Stimulated activated CD8-positive, alpha-beta memory T cell treated with anti-CD3 and anti-CD28 coated beads, Interleukin-15, amount 100 ng/mL, for 48 hours (primary cell): ENCODE measurements at regions not wholly inside any gene's neighbourhood (a gene's known extent, or its start where the extent isn't known, plus 50 kb on each side); places are given as distances from the start of the nearest gene placed in this dataset.
"Not testable (repeated sequence)": the region's sequence is repeated elsewhere in the genome, so short reads cannot be mapped to it uniquely, and the experiment has no call there.

Experiments
- DNase-seq, 2 donors: peaks; one replicate each; pipeline ENCODE4 v3.0.0-alpha.2; 2020; ENCODE audit warnings: low read depth in 2 of 2

- DNase-seq = no peak
Measured at GRCh38 chr10:34957531-34957930, 132.6 kb downstream of the CUL2 start.

- DNase-seq = no peak
Measured at GRCh38 chr10:34956756-34957155, 133.4 kb downstream of the CUL2 start.

GRCh38 chr10:34955391-34955790, 134.8 kb downstream of the CUL2 start:
- DNase-seq = no peak

GRCh38 chr10:34954142-34954541, 136.0 kb downstream of the CUL2 start:
- no peak for DNase-seq

GRCh38 chr10:34951263-34951887, 136.3 kb upstream of the PARD3 start:
- DNase-seq = peak; percentile 1 to 30

- DNase-seq = not testable (repeated sequence)
Measured at GRCh38 chr10:34945951-34946522, 130.9 kb upstream of the PARD3 start.

GRCh38 chr10:34941471-34942357, 126.6 kb upstream of the PARD3 start:
- DNase-seq = no peak

- DNase-seq = no peak
Measured at GRCh38 chr10:34940436-34940835, 125.3 kb upstream of the PARD3 start.

- no peak for DNase-seq
Measured at GRCh38 chr10:34938399-34938670, 123.2 kb upstream of the PARD3 start.

GRCh38 chr10:34937643-34938398, 122.7 kb upstream of the PARD3 start:
- DNase-seq = not testable (repeated sequence)

- no peak for DNase-seq
Measured at GRCh38 chr10:34936061-34936460, 121.0 kb upstream of the PARD3 start.

- DNase-seq = no peak
Measured at GRCh38 chr10:34933676-34934075, 118.6 kb upstream of the PARD3 start.

GRCh38 chr10:34932235-34932634, 117.1 kb upstream of the PARD3 start:
- DNase-seq = no peak

GRCh38 chr10:34931216-34931615, 116.1 kb upstream of the PARD3 start:
- DNase-seq = no peak

GRCh38 chr10:34922138-34922537, 107.0 kb upstream of the PARD3 start:
- DNase-seq = no peak

- DNase-seq = no peak
Measured at GRCh38 chr10:34920578-34920977, 105.5 kb upstream of the PARD3 start.

GRCh38 chr10:34918776-34919315, 103.8 kb upstream of the PARD3 start:
- DNase-seq = no peak

- no peak for DNase-seq
Measured at GRCh38 chr10:34918060-34918775, 103.1 kb upstream of the PARD3 start.

- DNase-seq = no peak
Measured at GRCh38 chr10:34916314-34916713, 101.2 kb upstream of the PARD3 start.

- no peak for DNase-seq
Measured at GRCh38 chr10:34912771-34913170, 97.7 kb upstream of the PARD3 start.

- DNase-seq = no peak
Measured at GRCh38 chr10:34911661-34912205, 96.6 kb upstream of the PARD3 start.
